OCI-LY7 (cell line): ENCODE measurements at regions not wholly inside any gene's neighbourhood (a gene's known extent, or its start where the extent isn't known, plus 50 kb on each side); places are given as distances from the start of the nearest gene placed in this dataset.
"Not testable (repeated sequence)": the region's sequence is repeated elsewhere in the genome, so short reads cannot be mapped to it uniquely, and the experiment has no call there.

Experiments used
- BruUV-seq: library from RNA; stranded (reverse); fragments of 400-500 nt; replicated peaks from 2 replicates; lab custom pipeline; 2021; lab: Mats Ljungman, UMichigan
- CTCF ChIA-PET: fragments of 300-600 bp; sonication (Branson Sonifier 250); formaldehyde crosslinking; loops from one replicate; lab custom pipeline; 2022; ENCODE audit warnings: antibody characterized with exemption; ENCODE audit not compliant: unreplicated experiment; lab: Charles Lee
- POLR2A ChIA-PET: fragments of 300-600 bp; sonication (Branson Sonifier 250); formaldehyde crosslinking; loops from one replicate; lab custom pipeline; 2022; ENCODE audit warnings: antibody characterized with exemption; lab: Charles Lee
- DNase-seq: peaks from one replicate; pipeline ENCODE4 v3.0.0-alpha.2; 2015; ENCODE audit warnings: low spot score
- H2AFZ ChIP-seq: fragments of 200-600 bp; sonication (generic), shearing (Covaris generic); 2 replicates; pipeline ENCODE4 v1.6.1; 2014; ENCODE audit warnings: mild to moderate bottlenecking, antibody characterized with exemption, low read length, moderate library complexity
- H3K27ac ChIP-seq: fragments of 200-600 bp; sonication (generic); 2 replicates; pipeline ENCODE4 v1.5.1; 2014; ENCODE audit warnings: mixed run types, low read depth, mild to moderate bottlenecking, moderate library complexity, low read length, inconsistent platforms; ENCODE audit not compliant: poor library complexity, severe bottlenecking
- H3K36me3 ChIP-seq: fragments of 200-600 bp; sonication (generic); 2 replicates; pipeline ENCODE4 v1.6.1; 2014; ENCODE audit warnings: mild to moderate bottlenecking, antibody characterized with exemption, low read length, moderate library complexity, mixed read lengths; ENCODE audit not compliant: insufficient read depth
- H3K4me1 ChIP-seq: fragments of 200-600 bp; sonication (generic); 2 replicates; pipeline ENCODE4 v1.5.1; 2014; ENCODE audit warnings: mild to moderate bottlenecking, low read length; ENCODE audit not compliant: insufficient read depth, poor library complexity, severe bottlenecking
- H3K4me2 ChIP-seq: fragments of 200-600 bp; sonication (generic); 2 replicates; pipeline ENCODE4 v1.6.1; 2014; ENCODE audit warnings: mild to moderate bottlenecking, low read length
- H3K4me3 ChIP-seq: fragments of 200-600 bp; sonication (generic); 2 replicates; pipeline ENCODE4 v1.5.1; 2014; ENCODE audit warnings: mild to moderate bottlenecking, low read depth, low read length; ENCODE audit not compliant: poor library complexity, severe bottlenecking
- H3K79me2 ChIP-seq: fragments of 200-600 bp; sonication (generic); 2 replicates; pipeline ENCODE4 v1.6.1; 2016; ENCODE audit warnings: low read depth, mild to moderate bottlenecking, low read length, moderate library complexity, mixed read lengths; ENCODE audit not compliant: insufficient read depth
- H3K9me2 ChIP-seq: fragments of 200-600 bp; sonication (generic); 2 replicates; pipeline ENCODE4 v1.6.1; 2016; ENCODE audit warnings: mild to moderate bottlenecking, low read length, mixed read lengths; ENCODE audit not compliant: insufficient read depth
- H3K9me3 ChIP-seq: fragments of 200-600 bp; sonication (generic); 2 replicates; pipeline ENCODE4 v1.6.1; 2014; ENCODE audit warnings: mild to moderate bottlenecking, mixed run types, low read length, mixed read lengths
- H4K20me1 ChIP-seq: fragments of 200-600 bp; sonication (generic); 2 replicates; pipeline ENCODE4 v1.6.1; 2014; ENCODE audit warnings: mild to moderate bottlenecking, antibody characterized with exemption, low read length, moderate library complexity, mixed read lengths; ENCODE audit not compliant: insufficient read depth
- EZH2phosphoT487 ChIP-seq: fragments of 200-600 bp; sonication (generic); IDR thresholded peaks from 2 replicates; pipeline ENCODE4 v1.6.1; 2018; ENCODE audit warnings: low read depth, borderline replicate concordance, mild to moderate bottlenecking, mixed run types, antibody characterized with exemption, low read length, moderate library complexity, mixed read lengths
- intact Hi-C: fragments of 100-400 bp; cut with micrococcal nuclease; formaldehyde crosslinking; loops from one replicate; pipeline ENCODE4 v1.10.0; 2022; ENCODE audit not compliant: unreplicated experiment
- TF ChIP-seq, protein P1 (sequence below): fragments of 200-600 bp; sonication (generic); conservative IDR thresholded peaks from 2 replicates; pipeline ENCODE4 v1.5.1; 2014; ENCODE audit warnings: mild to moderate bottlenecking, antibody characterized with exemption, low read length, moderate library complexity, mixed read lengths

DNA sequence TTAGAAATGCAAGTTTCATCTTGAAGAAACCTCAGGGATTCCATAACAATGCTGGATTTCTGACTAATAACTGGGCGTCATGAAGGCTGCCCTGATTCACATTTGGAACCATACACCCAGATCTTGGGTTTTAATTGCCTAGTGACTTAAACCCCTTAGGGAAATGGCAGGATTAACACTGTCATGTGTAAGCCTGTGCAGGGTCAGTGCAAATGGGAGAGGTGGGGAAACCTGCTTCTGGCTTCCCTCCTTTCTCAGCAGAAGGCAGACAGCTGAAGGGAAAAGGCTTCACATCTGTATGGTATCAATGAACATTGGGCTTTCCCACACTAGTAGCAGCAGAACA, 364.2 kb downstream of the ANKRD30A start:
- no peak overlapping the region for H3K27ac ChIP-seq
- ChIA-PET CTCF (no interaction called here), POLR2A (no interaction called here)
- no peaks in the 10 kb centered on the region for H3K79me2 ChIP-seq
- intact Hi-C loops, result loop anchor here (10.0 kb wide), 1 partner anchor 605 kb away; no protein-coding TSS in a partner anchor
- H3K4me1 ChIP-seq, result no peaks in the 10 kb centered on the region
- H3K9me3 ChIP-seq, result no peaks in the 10 kb centered on the region
- no TSS peak for BruUV-seq
- TF ChIP-seq, protein P1, sequence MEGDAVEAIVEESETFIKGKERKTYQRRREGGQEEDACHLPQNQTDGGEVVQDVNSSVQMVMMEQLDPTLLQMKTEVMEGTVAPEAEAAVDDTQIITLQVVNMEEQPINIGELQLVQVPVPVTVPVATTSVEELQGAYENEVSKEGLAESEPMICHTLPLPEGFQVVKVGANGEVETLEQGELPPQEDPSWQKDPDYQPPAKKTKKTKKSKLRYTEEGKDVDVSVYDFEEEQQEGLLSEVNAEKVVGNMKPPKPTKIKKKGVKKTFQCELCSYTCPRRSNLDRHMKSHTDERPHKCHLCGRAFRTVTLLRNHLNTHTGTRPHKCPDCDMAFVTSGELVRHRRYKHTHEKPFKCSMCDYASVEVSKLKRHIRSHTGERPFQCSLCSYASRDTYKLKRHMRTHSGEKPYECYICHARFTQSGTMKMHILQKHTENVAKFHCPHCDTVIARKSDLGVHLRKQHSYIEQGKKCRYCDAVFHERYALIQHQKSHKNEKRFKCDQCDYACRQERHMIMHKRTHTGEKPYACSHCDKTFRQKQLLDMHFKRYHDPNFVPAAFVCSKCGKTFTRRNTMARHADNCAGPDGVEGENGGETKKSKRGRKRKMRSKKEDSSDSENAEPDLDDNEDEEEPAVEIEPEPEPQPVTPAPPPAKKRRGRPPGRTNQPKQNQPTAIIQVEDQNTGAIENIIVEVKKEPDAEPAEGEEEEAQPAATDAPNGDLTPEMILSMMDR, result no peak
- TF ChIP-seq EZH2phosphoT487, result no peak
- H3K4me3 ChIP-seq, result no peak overlapping the region
- H4K20me1 ChIP-seq, result no peaks in the 10 kb centered on the region
- no peak overlapping the region for H2AFZ ChIP-seq
- DNase-seq, result no peak
- no peaks in the 10 kb centered on the region for H3K36me3 ChIP-seq
- H3K4me2 ChIP-seq, result no peak overlapping the region
- H3K9me2 ChIP-seq, result no peaks in the 10 kb centered on the region

DNA sequence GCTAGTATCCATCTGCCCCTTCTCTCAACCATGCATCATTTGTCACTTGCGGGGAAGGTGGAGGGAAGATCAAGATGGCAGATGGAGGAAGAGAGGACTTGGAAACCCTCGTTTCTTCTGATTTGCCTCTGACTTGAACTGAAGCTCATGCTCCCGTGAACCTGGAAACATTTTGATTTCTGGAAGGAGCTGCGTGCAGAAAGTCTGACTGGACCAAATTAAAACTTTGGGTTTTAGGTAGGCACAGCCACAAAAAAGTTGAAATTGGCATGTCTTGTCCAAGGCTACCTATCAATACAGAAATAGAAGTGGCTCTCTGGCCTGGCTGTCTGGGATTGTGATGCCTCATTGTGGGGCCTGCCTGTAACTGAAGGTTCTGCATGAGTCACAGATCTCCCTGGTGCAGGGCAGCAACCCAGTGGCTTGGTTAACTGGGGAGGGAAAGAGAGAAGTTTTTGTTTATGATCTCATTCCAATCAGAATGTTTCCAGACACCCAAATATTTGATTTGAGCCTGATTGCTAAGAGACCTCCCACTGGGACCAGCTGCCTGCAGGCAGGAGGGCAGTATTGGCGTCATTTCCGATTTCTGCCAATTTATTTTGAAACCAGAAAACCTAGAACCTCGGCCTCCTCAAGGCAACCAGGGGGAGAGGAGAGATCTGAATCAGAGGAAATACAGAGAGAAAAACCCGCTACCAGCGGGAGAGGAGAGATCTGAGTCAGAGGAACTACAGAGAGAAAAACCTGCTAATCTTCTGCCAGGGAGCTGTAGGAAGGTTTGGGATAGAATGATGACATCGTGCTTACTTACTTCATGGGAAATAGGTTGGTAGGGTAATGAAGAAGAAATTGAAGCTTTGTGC, 363.6 kb downstream of the ANKRD30A start:
- Histone ChIP-seq H2AFZ (no peak overlapping the region), H3K4me1 (no peaks in the 10 kb centered on the region), H3K4me2 (no peak overlapping the region), H3K36me3 (no peaks in the 10 kb centered on the region), H3K27ac (no peak overlapping the region), H3K79me2 (no peaks in the 10 kb centered on the region), H4K20me1 (no peaks in the 10 kb centered on the region), H3K9me3 (no peaks in the 10 kb centered on the region), H3K4me3 (no peak overlapping the region), H3K9me2 (no peaks in the 10 kb centered on the region)
- ChIA-PET POLR2A (no interaction called here), CTCF (no interaction called here)
- intact Hi-C loops, result no loop called here
- DNase-seq, result no peak
- BruUV-seq, result no TSS peak
- no peak for TF ChIP-seq EZH2phosphoT487
- TF ChIP-seq, protein P1, result no peak

DNA sequence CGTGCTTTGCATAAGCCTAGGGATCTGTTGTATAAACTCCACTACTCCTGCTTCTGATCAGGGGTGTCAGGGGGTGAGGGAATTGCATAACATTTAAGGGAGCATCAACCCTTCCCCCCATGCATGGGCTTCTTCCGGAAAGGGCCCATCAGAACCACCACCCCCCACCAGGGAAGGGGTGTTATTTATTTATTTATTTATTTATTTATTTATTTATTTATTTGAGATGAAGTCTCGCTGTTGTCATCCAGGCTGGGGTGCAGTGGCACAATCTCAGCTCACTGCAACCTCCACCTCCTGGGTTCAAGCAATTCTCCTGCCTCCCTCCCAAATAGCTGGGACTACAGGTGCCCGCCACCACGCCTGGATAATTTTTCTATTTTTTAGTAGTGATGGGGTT, 355.2 kb downstream of the ANKRD30A start:
- POLR2A ChIA-PET, H3K27ac ChIP-seq, BruUV-seq, H3K79me2 ChIP-seq, H3K4me3 ChIP-seq, CTCF ChIA-PET, H3K36me3 ChIP-seq, DNase-seq, H3K9me3 ChIP-seq, intact Hi-C loops, H3K9me2 ChIP-seq, H4K20me1 ChIP-seq, H3K4me2 ChIP-seq, H3K4me1 ChIP-seq, H2AFZ ChIP-seq: not testable (repeated sequence)
